Right ventricle myocardium inferior (tissue), 1 donor: ENCODE measurements at regions not wholly inside any gene's neighbourhood (a gene's known extent, or its start where the extent isn't known, plus 50 kb on each side); places are given as distances from the start of the nearest gene placed in this dataset.

Experiments used
- ATAC-seq: fragments of 200-7000 bp; cut with Tn5 transposase; one replicate; pipeline ENCODE4 v1.9.1; 2020; ENCODE audit warnings: mild to moderate bottlenecking, moderate library complexity
- DNase-seq: peaks from one replicate; pipeline ENCODE4 v3.0.0; 2021; ENCODE audit errors: missing footprints
- intact Hi-C: fragments of 100-400 bp; cut with DNase I; formaldehyde crosslinking; loops from one replicate; pipeline ENCODE4 v1.11.0; 2022
- donor health status: DM: no; HTN: yes; CAD: no; lungs with severe emphysema.

- intact Hi-C loops = no loop called here
- peak; percentile 91 for DNase-seq
- peak; percentile 84 for ATAC-seq
These were observed 106.5 kb upstream of the SLC44A3 start for GRCh38 chr1:94713472-94714141.

- no peak for ATAC-seq
- intact Hi-C loops = no loop called here
- DNase-seq = no peak
These were observed 110.1 kb upstream of the SLC44A3 start for GRCh38 chr1:94709891-94710581.

DNA sequence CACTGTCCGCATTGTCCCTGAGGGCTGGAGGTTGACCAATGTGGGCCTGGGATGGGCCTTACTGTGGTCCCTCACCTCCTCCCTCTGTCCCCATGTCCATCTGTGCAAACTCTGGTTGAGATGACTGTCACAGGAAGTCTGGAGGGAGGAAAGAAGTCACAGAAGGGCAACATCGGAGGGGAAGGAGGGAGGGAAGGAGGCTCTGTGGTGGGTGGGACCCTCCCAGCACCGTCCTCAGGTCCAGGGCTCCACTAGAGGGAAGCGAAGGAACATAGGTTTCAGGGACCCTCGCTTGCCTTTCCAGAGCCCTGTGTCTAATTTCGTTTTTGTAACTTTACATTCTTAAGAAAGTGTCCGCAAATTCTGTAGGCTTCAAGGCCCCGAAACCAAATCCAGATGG is 111.3 kb upstream of the SLC44A3 start:
- no peak for DNase-seq
- intact Hi-C loops = no loop called here
- no peak for ATAC-seq

DNA sequence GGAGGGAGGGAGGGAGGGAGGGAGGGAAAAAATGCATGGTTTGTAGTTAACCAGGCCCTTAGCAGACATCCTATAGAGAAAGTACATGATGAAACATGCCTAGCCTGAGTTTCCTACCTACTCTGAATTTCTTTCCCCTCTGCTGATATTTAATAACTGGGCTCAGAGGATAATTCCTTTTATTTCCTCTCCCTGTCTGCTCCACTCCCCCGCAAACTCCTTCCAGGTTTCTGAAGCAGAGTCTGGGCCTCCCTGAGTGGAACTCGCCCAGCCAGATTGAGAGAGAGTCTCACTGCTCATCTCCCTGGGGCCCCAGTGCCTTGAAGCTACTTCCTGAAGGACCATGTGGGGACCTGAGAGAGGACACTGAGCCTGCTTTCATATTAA is 111.9 kb upstream of the SLC44A3 start:
- intact Hi-C loops = no loop called here
- ATAC-seq (no peak), DNase-seq (no peak)

GRCh38 chr1:94707321-94708298 is 112.5 kb upstream of the SLC44A3 start:
- ATAC-seq (peak; percentile 70), DNase-seq (peak; percentile 73)
- intact Hi-C loops = no loop called here

- intact Hi-C loops = no loop called here
- DNase-seq = no peak
- ATAC-seq = peak; percentile 71
These were observed 117.7 kb upstream of the SLC44A3 start for GRCh38 chr1:94702442-94702815.

DNA sequence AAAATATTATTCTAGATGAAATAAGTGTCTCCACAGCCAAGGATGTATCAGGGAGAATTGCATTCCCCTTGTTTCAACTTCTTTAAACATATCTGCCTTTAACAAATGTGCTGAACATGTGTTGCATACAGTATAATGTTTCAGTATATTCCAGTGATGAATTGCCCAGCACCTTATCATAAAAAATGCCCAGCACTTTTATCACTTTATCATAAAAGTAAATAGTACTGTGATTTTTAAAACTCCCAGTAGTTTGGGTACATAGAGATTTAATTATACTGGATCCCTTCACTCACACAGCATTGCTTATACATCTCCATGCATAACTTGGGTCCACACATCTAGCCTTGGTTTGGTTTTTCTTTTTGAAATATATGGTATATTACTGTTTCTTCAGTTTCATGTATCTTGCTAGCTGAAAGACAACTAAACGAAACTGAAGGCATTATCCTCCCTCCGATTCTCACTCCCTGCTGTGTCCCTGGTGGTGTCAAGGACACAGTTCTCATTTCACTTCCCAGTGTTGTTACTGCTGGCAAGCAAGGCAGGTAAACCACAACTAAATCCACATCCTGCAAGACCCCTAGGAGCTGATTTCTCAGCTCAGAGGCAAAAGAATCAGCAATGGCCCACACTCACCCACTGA is 118.2 kb upstream of the SLC44A3 start:
- DNase-seq (no peak), ATAC-seq (no peak)
- intact Hi-C loops = no loop called here

- intact Hi-C loops = no loop called here
- DNase-seq = no peak
- no peak for ATAC-seq
These were observed 121.2 kb upstream of the SLC44A3 start for GRCh38 chr1:94698759-94699502.

- no peak for DNase-seq
- ATAC-seq = no peak
- intact Hi-C loops = no loop called here
These were observed 121.8 kb upstream of the SLC44A3 start for GRCh38 chr1:94698356-94698755.

DNA sequence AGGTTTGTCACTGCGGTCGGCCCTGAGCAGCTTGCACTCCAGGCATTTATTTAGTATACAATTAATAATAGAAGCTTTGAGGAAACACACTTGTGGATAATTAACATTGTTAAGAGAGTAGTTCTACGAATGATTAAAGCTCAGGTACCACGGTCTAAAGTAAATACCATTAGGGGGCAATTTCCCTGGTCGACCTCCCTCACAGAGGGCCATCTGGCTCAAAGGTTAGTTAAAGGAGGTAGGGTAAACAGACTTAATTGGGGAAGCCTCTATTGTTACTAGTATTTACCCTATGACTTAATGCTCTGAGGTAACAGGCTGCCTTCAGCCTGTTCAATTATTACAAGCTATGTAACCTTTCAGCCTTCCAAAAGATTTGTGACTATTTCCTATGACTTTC is 122.3 kb upstream of the SLC44A3 start:
- DNase-seq = no peak
- intact Hi-C loops = no loop called here
- ATAC-seq = no peak

- intact Hi-C loops = no loop called here
- no peak for ATAC-seq
- DNase-seq = no peak
These were observed 125.8 kb upstream of the SLC44A3 start for GRCh38 chr1:94694226-94694915.

DNA sequence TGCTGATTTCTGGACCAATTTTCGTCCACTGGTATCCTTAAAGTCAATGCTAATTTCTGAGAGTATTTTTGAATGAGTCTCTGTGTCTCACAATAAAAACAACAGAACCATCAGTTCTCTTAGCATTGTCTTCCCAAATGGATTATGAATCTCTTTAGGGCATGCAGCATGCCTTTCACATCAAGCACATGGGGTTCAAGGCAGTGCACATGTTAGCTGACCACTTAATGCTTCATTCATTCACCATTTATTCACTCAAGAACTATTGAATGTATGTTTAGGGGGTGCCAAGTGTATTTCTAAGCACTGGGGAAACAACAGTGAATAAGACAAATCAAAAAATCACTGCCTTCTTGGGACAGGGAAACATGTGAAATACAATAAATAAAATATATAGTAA is 126.7 kb upstream of the SLC44A3 start:
- DNase-seq (no peak), ATAC-seq (no peak)
- intact Hi-C loops = no loop called here

DNA sequence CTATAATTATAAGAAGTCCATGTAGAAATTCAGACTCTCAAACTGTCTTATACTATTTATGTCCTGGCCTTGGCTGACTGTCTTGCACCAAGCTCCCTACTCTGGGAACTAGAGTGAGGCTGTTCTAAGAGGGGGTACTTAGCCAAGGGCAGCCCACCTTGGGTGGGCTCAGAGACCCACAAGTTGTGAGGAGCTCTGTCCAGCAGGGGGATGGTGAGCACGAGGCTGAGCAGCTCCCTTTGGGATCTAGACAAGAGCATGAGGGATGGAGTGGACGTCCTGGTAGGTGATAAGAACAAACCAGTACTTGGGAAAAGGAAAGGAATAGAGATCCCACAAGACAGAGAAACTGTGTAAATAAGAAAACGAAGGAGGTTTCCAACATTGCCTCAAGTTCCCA is 127.1 kb upstream of the SLC44A3 start:
- intact Hi-C loops = no loop called here
- no peak for ATAC-seq
- DNase-seq = no peak

GRCh38 chr1:94688646-94689045 is 131.5 kb upstream of the SLC44A3 start:
- no peak for DNase-seq
- ATAC-seq = no peak
- intact Hi-C loops = no loop called here

DNA sequence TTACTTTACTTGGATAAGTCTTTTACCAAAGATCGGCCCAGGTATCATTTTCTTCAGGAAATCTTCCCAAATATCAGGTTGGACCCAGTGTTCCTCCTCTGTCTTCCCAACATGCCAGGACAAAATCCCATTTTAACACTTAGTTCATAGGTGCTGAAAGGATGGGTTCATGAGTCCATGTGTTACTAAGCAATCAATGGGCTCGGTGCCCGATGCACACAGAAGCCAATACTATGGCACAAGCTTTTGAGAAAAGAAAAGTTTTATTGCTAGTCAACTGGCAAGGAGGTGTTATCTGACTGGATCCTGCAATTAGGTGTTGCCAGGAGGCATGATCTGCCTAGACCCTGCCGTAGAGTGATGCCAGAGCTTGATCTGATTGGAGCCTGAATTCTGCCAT is 133.3 kb upstream of the SLC44A3 start:
- no peak for DNase-seq
- ATAC-seq = no peak
- intact Hi-C loops = no loop called here

DNA sequence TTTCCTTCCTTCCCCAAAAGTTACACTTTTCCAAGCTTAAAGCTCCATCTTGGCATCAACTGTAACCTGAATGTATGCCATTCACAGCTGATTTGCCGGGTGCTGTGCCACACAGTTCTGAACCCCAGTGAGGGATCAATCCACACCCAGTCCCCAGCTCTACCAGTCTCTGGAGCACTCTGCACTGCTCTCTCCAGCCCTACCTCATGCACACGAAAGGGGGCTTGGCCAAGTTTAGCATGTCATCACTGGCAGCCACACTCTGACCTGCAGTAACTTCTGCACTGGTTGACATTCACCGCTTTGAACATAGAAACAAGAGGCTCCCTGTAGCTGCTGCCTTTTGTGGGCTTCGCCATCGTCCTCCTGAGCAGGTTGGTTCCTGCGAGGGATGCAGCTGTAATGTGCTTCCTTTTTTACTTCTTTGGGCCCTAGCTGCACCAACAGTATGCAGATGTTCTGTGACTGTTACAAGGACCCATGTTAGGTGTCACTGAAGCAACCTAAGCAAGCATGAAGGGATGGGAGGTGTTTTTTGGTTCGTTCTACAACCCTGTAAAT is 135.4 kb upstream of the SLC44A3 start:
- intact Hi-C loops = no loop called here
- ATAC-seq (peak; percentile 23), DNase-seq (no peak)

- intact Hi-C loops = no loop called here
- DNase-seq (no peak), ATAC-seq (no peak)
These were observed 136.3 kb upstream of the SLC44A3 start for GRCh38 chr1:94683886-94684285.

- intact Hi-C loops = no loop called here
- DNase-seq (no peak), ATAC-seq (no peak)
These were observed 138.4 kb upstream of the F3 start for GRCh38 chr1:94680039-94680377.
